Activated CD4-positive, alpha-beta T cell treated with anti-CD3 and anti-CD28 coated beads, Interleukin-2, amount 50 U/mL, for 16 hours (primary cell): ENCODE measurements at regions not wholly inside any gene's neighbourhood (a gene's known extent, or its start where the extent isn't known, plus 50 kb on each side); places are given as distances from the start of the nearest gene placed in this dataset.
"Not testable (repeated sequence)": the region's sequence is repeated elsewhere in the genome, so short reads cannot be mapped to it uniquely, and the experiment has no call there.

ENCODE experiments used
- DNase-seq: peaks from one replicate; pipeline ENCODE4 v3.0.0-alpha.2; 2020

DNA sequence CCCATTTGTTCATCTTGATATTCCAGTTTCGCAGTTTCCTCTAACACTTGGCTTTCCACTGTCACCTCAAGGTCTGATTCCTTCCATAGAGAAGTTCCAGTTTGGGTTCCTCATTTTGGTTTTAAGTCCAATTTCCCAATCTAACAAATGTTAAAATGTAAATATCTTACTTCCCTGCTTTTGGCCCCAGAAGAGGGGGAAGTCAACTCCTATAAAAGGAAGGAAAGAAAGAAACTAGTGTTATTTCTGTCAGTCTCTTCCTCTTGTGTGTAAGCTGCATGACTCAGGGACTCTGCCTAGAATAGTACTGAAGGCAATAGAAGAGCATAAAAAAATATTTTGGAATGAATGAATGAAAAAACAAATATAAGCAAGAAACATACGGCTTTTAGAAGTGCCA, 127.5 kb upstream of the CCNG1 start:
- DNase-seq = no peak

DNA sequence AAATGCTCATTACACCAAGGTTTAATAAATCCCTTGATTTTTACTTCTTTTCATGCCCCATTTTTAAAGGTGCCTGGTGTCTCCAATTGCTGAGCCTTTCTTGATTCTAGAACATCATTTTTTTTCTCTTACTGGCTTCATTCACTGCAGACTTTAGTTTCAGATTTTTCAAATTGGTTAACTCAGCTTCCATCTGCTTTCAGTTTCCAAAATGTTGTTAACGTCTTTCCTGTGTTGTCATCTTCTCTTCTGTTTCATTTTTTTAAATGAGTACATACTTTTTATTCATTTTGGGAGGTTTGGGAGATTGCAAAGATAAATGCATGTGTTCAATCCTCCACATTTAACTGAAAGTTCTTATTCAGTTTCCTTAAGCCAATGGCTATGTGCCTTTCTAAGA, 126.4 kb upstream of the CCNG1 start:
- DNase-seq = peak; percentile 25

GRCh38 chr5:163312598-163312997, 124.8 kb upstream of the CCNG1 start:
- DNase-seq = no peak

GRCh38 chr5:163313049-163313448, 124.3 kb upstream of the CCNG1 start:
- not testable (repeated sequence) for DNase-seq

GRCh38 chr5:163316374-163316773, 121.0 kb upstream of the CCNG1 start:
- DNase-seq = not testable (repeated sequence)

GRCh38 chr5:163318707-163319106, 118.7 kb upstream of the CCNG1 start:
- no peak for DNase-seq

GRCh38 chr5:163321511-163321910, 115.9 kb upstream of the CCNG1 start:
- no peak for DNase-seq

DNA sequence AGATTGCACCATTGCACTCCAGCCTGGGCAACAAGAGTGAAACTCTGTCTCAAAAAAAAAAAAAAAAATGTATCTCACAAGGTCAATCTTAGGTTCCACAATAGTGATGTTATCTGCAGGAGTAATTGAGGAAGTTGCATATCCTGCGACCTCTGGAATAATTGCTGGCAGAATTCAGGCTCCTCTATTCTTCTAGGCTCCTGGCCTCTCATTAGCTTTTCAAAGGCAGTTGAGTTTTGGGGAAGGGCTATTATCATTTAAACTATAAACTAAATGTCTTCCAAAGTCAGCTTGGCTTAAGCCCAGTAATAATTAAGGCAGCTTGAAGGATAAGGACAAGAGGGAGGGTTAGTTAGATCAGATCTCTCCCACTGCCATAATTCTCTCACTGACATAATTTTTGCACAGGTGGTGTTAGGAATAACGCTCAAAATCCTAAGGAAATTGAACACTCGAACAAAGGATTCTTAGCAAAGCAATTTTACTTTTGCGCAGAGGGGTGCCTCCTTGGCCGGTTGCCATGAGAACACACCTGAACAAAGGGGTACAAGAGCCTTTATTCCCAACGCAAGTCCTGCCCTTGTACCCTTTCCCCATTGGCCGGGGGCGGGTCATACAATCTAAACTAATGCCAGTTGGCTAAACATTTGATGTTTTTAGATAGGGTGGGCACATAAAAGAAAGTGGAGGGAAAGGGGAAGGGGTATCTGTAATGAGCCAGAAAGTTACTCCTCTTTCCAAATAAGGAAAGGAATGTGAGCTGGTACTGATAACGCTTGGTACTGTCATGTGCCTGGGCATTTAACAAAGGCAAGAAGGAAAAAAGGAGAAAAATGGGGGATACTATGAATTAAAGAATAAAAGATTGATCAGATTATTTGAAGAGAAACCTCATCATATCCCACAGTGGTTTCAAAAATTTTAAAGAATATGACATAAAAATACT, 106.4 kb upstream of the CCNG1 start:
- no peak for DNase-seq

DNA sequence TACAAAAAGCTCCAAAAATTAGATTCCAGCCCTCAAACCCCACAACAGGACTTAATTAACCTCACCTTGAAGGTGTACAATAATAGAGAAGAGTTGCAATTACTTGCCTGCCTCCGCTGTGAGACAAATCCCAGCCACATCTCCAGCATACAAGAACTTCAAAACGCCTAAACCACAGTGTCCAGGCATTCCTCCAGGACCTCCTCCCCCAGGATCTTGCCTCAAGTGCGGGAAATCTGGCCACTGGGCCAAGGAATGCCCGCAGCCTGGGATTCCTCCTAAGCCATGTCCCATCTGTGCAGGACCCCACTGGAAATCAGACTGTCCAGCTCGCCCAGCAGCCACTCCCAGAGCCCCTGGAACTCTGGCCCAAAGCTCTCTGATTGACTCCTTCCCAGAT, 101.3 kb upstream of the CCNG1 start:
- DNase-seq = not testable (repeated sequence)

GRCh38 chr5:163339148-163339547, 98.2 kb upstream of the CCNG1 start:
- DNase-seq = no peak

DNA sequence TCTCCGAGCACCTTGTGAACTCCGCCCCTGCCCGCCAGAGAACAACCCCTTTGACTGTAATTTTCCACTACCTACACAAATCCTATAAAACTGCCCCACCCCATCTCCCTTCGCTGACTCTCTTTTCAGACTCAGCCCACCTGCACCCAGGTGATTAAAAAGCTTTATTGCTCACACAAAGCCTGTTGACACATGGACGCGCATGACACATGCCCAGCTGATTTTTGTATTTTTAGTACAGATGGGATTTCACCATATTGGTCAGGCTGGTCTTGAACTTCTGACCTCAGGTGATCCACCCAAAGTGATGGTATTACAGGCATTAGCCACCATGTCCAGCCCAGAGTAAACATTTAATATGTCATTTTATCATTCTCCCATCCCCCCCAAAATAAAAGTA, 97.0 kb upstream of the CCNG1 start:
- not testable (repeated sequence) for DNase-seq

- no peak for DNase-seq
These were observed 95.1 kb upstream of the CCNG1 start for GRCh38 chr5:163342306-163342705.

DNA sequence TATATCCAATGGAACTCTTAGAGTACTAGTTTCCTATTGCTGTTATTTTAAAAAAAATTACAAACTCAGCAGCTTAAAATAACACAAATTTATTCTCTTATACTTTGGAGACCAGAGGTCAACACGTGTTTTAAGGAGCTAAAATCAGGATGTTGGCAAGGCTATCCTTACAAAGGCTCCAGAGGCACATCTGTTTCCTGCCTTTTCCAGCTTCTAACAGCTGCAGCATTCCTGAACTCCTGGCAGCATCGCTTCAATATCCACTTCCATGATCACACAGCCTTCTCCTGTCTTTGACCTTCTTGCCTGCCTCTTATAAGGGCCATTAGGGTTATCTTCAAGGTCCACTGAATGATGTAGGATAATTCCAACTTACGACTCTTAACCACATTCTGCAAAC, 92.2 kb upstream of the CCNG1 start:
- DNase-seq = no peak

- peak; percentile 71 for DNase-seq
These were observed 89.7 kb upstream of the CCNG1 start for GRCh38 chr5:163347671-163348070.

DNA sequence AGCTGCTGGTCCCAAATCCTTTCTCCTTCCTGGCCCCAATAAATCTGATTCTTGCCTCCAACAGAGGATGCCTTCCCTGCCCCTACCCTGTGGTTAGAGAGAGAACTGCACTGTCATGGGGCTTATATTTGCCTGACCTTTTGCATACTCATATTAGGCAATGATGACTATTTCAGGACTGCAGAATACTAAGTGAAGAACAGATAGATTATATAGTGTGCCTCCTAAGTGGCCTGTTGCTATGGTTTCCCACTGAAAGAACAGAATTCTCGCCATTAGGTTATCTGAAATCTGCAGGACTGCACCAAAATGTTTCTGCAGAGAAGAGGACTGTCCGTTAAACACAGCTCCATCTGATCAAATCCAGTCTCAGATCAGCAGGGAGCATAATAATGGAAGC, 87.3 kb upstream of the CCNG1 start:
- no peak for DNase-seq

DNA sequence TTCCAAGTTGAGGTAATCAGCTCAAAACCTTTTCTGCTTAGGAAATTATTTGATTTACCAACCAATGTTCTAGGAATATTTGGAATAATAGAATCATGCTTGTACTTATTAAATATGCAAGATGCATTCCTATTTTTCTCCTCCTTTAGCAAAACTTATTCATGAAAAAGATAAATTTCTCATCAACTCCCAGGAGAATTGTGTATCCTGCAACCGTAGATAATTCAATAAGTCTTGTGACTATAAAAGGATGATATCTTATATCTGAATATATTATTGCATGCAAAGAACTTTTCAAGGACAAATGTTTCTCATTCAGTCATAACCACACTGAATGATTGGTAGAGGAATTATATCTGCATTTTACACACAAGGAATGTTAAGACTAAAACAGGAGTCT, 84.9 kb upstream of the CCNG1 start:
- DNase-seq = no peak

DNA sequence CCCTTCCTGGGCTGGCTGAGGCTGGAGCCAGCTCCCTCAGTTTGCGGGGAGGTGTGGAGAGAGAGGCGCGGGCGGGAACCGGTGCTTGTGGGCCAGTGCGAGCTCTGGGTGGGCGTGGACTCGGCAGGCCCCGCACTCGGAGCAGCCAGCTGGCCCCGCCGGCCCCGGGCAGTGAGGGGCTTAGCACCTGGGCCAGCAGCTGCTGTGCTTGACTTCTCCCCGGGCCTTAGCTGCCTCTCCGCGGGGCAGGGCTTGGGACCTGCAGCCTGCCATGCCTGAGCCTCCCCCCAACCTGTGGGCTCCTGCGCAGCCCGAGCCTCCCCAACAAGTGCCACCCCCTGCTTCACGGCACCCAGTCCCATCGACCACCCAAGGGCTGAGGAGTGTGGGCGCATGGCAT, 81.6 kb upstream of the CCNG1 start:
- not testable (repeated sequence) for DNase-seq

- DNase-seq = no peak
These were observed 79.8 kb upstream of the CCNG1 start for GRCh38 chr5:163357636-163358035.

- no peak for DNase-seq
These were observed 76.7 kb upstream of the CCNG1 start for GRCh38 chr5:163360656-163361055.

DNA sequence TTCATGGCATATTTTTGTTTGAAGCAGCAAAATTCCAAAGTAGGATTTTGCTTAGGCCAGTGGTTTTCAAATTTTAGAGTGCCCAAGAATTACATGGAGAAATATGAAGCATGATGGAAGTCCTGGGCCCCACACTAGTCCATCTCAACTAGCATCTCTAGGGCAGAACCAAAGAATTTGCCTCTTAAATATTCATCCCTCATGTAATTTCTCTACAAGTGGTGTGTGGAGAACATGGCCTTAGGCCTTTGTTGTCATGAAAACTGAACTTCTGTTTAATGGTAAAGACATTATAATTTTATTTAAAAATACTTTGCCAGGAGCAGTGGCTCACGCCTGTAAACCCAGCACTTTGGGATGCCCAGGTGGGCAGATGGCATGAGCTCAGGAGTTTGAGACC, 75.9 kb upstream of the CCNG1 start:
- no peak for DNase-seq

GRCh38 chr5:163362840-163363371, 74.5 kb upstream of the CCNG1 start:
- DNase-seq = no peak

DNA sequence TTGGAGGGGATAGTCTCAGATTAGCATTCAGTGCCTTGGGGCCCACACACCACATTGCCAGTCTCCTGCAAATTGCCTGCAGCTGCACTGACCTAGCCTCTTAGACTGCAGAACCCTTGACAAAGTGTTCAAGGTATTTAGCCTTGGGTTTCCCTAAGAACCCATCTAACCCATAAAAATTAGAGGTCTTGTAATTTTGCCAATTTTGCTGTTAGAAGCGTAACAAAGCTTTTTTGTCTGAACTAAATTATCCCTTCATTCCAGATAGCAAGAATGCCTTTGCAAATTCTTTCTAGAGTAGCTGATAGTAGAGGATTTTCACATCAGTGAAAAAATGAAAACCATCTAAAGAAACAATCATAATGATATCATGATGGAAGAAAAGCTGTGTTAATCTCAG, 74.0 kb upstream of the CCNG1 start:
- no peak for DNase-seq

DNA sequence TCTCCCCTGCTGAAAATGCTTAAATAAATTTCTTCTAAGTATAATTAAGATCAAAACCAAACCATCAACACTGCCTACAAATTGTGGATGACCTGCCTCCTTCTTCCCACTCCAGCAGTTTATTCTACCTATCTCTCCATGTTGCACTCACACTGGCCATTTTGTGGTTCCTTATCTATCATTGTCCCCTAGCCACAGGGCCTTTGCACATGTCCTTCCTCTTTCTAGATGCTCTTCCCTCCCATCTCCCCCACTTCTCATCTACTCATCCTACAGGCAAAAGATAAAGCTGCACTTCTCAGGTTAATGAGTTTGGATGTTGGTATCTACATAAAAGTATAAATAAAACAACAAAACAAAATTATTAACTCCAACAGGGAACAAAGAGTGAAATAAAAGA, 70.6 kb upstream of the CCNG1 start:
- no peak for DNase-seq

- no peak for DNase-seq
These were observed 67.5 kb upstream of the CCNG1 start for GRCh38 chr5:163369776-163370385.
